Pulmonary artery endothelial cell (primary cell): ENCODE measurements at regions not wholly inside any gene's neighbourhood (a gene's known extent, or its start where the extent isn't known, plus 50 kb on each side); places are given as distances from the start of the nearest gene placed in this dataset.

Source experiments
- DNase-seq: peaks from one replicate; pipeline ENCODE4 v3.0.0-alpha.2; 2011; ENCODE audit warnings: low read depth, low spot score

DNA sequence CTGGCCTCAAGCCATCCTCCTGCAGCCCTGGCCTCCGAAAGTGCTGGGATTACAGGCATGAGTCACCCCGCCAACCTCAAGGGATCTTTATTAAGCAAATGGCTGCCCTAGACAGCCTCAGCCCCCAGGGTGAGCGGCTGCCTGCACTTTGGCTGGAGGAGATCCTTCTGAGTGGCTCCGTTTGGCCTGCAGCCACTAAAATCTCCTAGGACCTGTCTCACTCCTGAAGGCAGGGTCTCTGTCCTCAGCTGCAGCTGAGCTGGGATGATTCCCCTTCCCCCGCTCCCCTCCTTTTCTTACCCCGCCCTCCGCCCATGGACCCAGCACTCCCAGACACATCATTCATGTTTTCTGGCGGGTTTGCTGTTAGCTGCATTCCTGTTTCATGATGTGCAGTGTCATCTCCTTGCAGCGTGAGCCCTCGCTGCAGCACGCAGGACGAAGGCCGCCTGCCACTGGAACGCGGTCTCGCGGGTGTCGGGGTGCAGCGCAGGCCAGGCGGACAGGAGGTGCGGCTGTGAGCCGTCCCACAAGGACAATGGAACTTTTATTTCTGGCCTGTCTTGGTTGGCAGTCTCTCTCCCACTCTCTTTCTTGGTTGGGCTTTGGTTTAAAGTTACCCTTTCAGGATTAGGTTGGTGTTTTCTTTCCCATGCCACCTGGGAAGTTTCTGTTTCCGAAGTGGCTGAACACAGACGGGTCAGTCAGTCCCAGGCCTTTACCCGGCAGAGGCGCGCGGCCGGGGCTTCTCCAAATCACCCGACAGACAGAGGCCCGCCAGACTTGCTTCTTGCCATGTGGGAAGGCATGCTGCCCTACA lies 137.1 kb downstream of the FOXD1 start:
- no peak for DNase-seq

DNA sequence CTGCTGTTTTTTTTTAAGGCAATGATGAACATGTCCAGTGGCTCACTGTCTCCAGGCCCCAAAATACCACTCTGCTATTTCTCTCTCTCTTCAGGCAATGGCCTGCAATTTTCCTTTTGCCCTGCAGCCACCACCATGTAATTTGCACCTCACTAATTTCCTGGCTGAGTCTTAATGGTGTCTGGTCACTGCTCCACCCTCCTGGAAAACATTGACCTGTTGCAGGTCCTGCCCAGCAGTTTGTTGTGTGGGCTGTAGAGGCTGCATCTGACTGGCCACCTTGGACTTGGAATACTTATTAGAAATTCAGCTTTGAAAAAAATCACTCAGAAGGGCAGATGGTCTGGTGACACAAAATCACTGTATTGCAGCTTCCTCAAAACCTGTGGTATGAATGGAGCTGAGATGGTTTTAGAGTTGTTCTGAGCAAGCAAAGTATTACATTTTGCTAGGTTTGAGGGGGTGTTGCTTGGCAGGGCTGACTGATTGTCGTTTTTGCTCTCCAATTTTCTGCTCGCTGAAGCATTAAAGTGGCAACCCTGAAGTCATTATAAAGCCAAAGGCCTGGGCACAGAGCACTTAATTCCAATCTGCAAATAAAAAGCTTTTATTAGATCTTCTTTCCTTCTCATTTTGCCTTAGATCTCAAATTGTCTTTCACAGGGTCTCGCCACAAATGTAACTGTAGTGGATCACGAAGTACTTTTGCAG lies 134.8 kb downstream of the TMEM174 start:
- no peak for DNase-seq

DNA sequence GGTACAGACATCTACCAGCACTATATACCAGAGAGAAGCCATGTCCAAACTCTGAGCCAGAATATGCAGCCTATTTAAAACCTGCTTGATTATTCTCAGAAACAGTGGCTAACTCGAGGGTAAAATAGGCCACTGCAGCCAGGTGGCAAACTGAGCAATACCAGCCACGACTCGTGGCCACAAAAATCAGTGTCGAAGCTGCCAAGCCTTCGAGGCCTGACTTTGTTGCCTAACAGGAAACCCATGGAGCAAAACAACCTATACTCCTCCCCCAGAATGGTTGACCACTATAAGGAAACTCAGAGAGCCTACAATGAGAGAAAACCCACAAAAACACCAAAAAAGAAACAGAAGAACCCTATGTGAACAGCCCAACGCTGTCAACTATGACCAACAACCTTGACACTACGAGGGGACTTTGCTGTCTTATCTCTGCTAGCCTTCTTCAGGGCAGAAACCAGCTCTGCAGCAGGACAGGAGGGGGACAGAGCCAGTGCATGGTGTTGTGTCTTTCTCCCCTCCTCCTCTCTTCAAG lies 133.8 kb downstream of the TMEM174 start:
- no peak for DNase-seq

DNA sequence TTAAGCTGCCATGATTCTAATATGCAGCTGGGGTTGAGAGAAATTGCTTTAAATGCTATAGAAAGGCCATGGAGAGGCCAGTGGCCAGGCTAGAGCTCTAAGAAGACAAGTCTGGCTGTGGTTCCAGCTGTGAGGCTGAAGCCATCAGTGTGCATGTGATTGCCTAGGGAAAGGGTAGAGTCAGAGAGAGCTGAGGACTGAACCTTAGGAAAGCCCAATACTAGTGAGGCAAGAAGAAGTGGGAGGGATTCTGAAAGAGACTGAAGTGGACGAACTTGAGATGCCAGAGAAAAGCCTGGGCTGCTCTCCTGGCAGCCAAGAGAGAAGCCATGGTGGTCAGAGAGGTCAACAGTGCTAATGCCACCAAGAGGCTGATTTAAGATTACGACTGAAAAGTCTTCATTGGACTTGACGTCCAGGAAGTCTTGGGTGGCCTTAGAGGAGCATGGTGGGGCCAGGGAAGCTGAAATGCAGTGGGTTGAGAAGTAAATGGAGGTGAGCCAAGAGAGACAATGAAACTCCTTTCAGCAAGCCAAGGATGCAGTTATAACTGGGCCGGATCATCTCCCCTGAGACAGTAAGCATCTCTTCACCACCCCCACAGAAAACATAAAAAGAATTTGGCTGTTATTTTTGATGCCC lies 133.2 kb downstream of the TMEM174 start:
- DNase-seq: no peak

DNA sequence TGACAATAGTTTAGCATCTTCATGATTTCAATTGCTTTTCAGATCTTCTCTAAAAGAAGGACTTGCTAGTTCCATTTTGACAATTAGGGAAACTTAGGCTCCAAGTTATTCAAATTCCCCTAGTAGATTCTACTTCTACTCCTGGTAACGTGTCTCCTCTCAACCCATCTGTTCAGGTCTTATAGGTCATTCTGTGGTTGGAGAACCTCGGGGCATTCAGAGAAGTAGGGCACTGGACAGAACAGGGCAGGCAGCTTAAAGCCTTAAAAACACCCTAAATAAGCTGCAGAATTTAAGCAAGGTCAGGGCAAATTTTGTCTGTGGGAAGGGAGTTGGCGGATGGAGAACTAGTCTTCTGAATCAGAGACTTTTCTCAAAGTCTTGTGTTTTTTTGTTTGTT lies 132.4 kb downstream of the TMEM174 start:
- no peak for DNase-seq

DNA sequence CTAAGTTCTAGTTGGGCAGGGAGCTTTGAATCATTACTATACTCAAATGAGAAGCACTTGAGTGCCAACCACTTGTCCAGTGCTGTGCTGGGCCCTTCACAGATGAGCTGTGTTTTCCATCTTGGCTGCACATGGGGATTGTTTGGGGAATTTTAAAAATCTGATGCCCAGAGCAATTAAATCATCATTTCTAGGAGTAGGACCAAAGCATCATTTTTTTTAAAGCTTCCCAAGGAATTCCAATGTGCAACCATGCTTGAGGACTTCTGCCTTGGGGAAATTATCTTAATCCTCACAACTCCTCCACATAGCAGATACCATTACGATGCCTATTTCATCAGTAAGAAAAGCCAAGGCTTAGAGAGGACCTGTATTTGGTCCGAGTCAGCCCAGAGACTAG lies 131.4 kb downstream of the TMEM174 start:
- DNase-seq: no peak

DNA sequence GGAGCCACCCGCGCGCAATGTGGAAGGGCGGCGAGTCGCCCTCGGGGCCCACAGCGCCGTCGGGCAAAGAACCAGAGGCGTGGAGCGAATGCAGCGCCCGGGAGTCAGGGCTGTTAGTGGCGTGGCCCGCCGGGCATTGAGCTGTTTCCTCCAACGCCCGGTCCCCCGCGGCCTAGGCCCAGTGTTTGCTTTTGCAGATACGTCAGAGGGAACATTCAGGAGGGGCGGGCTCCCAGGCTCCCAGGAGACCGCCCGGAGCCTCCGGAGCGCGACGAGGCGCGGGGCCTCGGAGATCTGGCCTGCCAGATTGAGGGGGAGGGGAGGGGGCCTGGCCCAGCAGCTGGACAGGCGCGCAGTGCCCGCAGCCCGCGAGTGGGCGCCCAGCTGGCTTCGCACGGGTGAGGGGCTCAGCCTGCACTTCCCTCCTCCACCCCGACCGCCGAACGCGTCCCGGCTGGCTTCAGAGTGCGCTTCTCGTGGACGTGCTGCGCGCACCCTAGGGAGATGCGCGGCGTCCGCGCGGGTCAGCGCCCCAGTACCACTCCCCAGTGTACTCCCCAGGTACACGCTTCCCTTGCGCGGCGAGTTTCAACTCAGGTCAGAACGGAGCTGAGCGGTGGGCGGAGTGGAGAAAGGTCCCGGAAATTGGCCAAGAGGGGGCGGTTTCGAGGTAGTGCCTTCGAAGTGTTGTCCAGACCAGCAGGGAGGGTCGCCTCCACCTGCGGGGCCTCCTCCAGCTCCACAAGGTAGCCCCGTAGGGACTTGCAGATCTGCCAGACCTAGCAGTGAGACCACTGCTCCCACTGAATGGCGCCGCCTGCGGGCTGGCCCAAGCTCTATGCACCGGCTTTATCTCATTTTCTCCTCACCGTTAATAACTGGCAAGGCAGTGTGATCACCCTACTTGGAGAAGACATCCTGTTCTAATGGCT lies 130.4 kb downstream of the TMEM174 start:
- DNase-seq: no peak

DNA sequence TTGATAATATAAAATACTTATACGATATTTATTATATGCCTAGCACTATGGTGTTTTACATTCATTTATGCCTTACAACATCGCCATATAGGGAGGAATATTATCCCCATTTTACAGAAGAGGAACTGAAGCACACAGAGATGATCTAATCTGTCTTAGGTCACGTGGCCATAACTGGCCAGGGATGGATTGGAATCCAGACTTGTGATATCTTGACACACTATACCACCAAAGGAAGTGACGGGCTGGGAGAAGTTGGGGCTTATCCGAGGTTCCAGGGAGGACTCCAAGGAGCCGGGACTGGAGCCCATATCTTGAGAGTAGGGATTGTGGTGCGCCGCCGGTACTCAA lies 129.8 kb downstream of the TMEM174 start:
- no peak for DNase-seq

DNA sequence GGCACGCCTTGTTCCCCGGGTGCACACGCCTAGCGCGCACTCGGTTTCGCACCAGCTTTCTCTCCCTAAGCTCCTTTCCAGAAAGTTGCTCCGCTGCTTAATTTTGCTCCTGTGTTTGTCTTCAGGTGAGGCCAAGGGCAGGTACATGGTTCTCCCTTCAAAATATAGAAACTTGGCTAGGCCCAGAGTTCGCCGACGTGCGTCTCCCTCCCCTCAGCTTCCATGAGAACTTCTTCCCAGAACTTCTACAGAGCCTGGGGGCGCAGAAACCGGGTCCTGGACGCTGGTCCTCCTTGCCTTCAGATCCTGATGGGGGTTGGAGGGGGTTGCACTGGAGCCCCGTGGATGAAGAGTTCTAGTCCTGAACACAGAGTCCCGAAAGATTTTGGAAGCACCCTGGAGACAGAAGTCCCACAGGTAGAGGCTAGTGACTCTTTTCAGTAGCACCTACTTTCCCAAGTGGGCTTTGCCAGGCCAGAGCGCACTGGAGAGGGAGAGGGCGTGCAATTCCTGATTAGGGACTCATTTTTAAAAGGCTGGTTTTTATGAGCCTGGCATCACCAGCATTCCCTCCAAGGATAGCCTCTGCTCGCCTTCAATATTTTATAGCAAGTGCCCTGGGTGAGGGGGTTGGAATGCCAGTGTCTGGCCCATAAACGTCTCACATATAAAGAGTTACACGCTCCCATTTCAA lies 128.4 kb downstream of the TMEM174 start:
- DNase-seq: no peak

DNA sequence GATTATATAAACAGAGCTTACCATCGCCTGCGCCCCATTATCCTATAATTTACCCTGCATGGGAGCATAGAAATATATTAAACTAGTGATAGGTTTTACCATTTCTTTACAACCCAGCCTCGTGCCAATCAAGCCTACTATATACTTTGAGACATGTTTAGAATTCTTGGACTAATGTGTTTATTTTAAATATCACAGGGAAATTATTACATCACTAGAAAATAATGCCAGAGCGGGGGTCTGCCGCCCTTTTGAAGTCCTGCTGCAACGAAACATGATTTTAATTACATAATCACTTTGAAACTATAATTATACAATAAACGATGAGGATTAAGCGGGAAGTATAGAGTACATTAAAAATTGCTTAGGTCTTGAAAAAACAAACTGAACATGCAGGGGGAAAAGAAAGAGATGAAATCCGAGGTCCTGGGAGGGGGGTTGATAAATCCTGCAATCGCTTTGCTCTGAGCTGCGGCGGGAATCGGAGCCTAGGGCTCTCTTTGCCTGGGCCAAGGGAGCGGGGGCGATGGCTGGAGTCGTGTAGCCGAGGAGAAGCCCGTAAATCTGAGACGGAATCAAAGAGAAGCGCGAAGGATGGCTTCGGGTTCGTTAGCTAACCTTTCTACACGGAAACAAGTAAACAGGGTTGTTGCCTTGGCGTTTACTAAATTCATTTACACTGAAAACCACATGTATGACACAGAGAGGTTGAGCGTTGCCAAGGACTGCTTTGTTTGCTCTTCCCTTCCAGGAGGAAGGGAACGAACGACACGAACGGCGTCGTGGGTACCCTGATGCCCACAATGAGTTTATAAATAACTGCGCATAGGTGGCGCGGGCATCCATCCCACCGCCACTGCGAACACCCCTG lies 127.6 kb downstream of the TMEM174 start:
- no peak for DNase-seq

DNA sequence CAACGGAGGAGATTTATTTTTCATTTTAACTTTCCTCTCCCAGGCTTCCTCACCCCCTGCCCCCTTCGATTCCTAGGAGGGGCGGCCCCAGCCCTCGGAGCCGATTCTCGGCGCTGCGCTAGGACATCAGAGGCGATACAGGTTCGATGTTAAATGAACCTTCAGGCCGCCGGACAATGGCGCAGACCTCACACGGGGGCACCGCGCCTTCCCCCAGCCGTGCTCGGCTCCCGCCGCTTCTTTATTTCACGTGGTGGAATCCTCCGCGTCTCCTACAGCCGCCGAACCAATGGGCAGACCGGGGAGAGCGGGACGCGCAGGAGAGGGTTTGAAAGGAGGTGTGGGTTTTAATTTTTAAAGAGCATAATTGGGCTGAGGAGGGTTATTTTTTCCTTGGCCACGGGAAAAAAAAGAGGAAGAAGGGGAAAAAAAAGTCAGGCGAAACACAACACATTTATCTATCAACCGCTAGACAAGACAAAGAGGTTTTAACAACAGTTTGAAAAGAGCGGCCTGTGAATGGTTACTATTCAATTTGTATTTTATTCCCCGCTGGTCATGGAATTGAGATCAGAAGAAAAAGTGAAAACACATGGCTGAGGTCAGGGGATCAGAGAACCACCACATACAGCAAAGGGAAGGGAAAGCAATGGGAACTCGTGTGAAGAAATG lies 126.8 kb downstream of the TMEM174 start:
- no peak for DNase-seq

DNA sequence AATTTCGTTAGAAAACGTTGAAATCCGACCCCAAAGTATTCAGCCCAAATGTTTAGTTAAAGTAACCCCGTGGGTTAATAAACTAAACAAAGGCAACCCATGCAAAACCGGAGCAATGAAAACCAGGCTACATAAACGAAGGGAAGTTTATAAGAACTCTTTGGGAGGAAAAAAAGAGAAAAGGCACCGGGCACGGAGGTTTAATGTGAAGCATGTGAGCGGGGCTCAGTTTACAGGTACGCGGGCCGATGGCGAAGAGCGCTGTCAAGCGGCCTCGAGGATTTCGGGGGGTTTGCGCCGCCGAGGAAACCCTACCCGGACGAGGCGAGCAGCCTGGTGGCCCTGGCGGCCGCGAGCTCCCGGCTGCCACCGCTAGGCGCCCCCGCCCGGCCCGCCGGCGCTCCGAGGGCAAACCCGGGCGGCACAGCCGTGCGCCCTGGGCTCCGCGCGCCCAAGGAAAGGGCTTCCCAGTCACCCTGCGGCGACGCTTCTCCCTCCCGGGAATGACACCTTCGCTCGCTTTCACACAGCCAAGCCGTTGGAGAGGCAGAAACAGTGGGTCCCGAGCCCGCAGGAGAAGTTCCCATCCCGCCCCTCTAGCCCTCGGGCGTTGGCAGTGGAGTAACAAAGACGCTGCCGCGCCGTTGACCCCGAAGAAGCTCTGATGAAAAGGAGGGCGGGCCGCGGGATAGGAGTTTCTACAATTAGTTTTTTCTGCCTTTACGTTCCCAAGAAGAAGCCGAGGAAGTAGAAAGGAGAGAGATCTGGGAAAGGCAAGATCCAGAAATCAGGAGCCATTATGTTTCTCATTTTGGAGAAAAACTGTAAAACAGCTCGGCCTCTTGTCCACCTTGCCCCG lies 126.0 kb downstream of the TMEM174 start:
- no peak for DNase-seq

DNA sequence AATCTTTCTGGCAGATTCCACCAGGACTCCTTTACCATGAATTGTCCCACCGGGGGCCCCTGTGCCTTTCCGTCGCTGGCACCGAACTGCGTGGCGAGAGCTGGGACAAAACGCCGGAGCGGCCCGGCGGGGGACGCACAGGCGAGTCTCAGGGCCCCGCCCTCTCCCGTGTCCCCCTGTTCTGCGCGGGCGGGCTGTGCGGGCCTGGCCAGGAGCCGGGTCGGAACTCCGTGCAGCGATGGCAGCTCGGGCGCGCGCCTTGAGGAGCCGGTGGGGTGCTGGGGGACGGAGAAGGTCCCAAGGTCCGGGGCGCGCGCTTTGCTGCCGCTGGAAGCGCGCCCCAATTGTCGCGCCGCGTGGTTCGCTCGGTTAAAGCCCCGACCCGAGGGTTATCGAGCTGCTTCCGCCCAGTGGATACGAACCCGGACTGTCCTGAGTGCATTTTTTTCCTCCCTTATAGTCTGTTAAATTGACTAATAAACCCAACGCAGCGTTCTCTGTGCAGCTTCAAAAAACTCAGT lies 125.3 kb downstream of the TMEM174 start:
- no peak for DNase-seq

DNA sequence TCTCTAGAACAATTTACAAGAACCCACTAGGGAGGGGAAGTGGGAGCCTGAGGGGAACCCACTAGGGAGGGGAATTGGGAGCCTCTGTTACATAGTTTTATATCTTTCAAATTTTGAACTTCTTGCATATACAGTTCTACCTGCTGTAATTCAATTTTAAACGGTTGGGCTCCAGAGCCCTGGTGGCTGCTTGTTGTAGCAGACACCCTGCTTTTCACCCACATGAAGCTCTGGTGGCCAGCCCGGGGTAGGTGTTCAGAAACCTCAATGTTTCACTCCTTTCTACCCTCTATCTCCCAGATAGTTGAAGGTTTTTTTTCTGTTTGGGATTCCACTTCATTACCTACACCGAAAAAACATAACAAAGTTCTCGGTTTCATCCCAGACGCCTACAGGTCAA lies 124.4 kb downstream of the TMEM174 start:
- no peak for DNase-seq

DNA sequence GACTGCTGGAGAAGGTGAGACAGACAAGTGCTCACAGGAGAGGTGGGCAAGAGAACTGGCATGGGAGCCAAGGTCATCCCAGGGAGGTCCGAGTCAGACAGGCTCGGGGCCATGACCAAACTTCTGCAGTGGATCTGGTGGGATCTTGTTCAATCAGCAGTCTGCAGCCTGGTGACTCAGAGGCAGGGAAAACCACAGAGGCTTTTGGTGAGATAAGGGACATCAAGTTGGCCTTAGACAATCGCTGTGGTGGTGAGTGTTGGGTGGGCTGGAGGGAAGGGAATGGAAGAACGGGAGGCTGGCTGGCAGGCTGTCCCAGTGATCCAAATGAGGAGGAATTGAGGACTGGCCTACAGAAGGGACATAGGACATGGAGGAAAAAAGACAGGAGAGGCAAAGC lies 123.8 kb downstream of the TMEM174 start:
- DNase-seq: no peak

DNA sequence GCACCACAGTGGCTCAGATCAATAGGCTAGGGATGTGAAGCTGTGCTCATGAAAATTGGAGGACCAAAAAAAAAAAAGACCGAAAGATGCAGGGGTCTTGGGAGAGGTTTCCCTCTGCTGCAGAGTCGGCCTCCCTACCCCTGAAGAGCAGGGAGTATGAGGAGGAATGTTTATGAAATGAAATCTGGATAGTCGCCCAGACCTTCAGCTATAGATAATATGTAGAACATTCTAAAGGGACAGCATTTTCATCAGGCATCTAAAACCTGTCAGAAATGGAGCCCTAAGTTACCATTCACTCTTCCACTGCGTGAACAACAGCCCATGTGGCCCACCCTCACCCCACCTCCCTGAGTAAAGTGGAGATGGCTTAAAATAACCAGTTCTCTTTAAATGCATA lies 122.9 kb downstream of the TMEM174 start:
- no peak for DNase-seq

DNA sequence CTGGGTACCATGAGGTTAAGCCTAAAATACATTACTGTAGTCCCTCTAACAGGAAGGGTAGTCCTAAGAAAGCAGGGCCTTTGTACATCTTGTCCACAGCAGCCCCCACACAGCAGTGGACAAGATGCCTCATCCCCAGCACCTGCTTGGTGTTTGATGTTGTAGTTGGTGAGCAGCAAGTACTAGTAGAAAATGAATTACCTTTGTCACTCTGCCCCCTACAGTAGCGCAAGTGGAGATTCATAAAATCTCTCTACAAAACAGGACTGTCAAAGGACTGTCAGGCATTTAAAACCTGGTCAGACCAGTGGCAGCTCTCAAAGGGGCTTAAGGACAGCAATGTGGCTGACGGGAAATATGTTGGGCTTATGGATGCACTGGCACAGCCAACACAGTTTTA lies 122.5 kb downstream of the TMEM174 start:
- DNase-seq: no peak
